ENCODE measurements at regions not wholly inside any gene's neighbourhood (a gene's known extent, or its start where the extent isn't known, plus 50 kb on each side); places are given as distances from the start of the nearest gene placed in this dataset.
"Not testable (repeated sequence)": the region's sequence is repeated elsewhere in the genome, so short reads cannot be mapped to it uniquely, and the experiment has no call there.

DNA sequence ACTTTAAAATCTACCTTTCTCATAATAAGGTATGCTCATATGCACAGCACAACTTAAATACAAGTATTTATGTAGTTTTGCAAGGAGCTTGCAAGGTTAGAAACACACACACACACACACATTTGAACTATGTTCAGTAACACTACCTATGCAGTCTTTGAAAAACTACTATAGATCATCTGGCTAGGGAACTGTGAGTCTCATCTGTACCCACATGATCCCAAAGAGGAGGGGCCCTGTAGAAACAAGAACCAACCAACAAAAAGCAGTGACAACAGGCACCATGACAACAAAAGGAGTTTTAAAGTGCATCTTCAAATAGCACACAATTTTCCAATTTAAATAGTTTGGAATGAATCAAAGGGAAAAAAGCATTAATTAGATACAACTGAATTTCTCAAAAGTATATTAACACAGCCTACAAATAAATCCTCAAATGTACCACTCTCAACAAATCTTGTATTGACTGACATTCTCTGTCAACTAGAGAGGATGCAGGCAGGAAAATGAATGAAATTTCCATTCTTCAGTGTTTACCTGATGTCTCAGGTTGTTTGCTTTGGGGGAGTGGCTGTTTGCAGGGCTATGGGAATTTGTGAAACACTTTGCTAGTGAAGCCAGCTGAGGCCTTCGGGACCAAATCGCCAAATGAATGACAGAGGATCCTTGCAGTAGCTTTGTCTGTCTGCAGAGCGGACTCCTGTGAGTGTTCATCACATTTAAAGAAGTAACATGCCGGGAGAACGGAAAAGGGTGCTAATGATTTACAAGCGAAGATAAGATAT, 297.6 kb downstream of the BCL2L11 start:
- TF ChIP-seq, protein P1, sequence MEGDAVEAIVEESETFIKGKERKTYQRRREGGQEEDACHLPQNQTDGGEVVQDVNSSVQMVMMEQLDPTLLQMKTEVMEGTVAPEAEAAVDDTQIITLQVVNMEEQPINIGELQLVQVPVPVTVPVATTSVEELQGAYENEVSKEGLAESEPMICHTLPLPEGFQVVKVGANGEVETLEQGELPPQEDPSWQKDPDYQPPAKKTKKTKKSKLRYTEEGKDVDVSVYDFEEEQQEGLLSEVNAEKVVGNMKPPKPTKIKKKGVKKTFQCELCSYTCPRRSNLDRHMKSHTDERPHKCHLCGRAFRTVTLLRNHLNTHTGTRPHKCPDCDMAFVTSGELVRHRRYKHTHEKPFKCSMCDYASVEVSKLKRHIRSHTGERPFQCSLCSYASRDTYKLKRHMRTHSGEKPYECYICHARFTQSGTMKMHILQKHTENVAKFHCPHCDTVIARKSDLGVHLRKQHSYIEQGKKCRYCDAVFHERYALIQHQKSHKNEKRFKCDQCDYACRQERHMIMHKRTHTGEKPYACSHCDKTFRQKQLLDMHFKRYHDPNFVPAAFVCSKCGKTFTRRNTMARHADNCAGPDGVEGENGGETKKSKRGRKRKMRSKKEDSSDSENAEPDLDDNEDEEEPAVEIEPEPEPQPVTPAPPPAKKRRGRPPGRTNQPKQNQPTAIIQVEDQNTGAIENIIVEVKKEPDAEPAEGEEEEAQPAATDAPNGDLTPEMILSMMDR (IDR thresholded peaks at IDR 0.05; ENCODE audit: low read depth, low read length) = not testable (repeated sequence)
- TF ChIP-seq EZH2phosphoT487 (IDR thresholded peaks at IDR 0.05; ENCODE audit: low read depth) = not testable (repeated sequence)

Measured in OCI-LY3 (cell line).